ENCODE measurements at regions not wholly inside any gene's neighbourhood (a gene's known extent, or its start where the extent isn't known, plus 50 kb on each side); places are given as distances from the start of the nearest gene placed in this dataset.

GRCh38 chr4:153904011-153904410 is 115.1 kb upstream of the SFRP2 start:
- TF ChIP-seq EZH2 (IDR thresholded peaks at IDR 0.05; ENCODE audit: borderline replicate concordance, low read depth, low read length, poor library complexity, severe bottlenecking), result no peak
- no peak for TF ChIP-seq CTCF (conservative IDR thresholded peaks at IDR 0.05; ENCODE audit: low read depth, low read length)
